NCI-H187 treated with DMSO at 0.1 percent for 48 hours (cell line): ENCODE measurements at regions not wholly inside any gene's neighbourhood (a gene's known extent, or its start where the extent isn't known, plus 50 kb on each side); places are given as distances from the start of the nearest gene placed in this dataset.

Experiments used
- DNase-seq: peaks from one replicate; lab custom pipeline; 2025; lab: John Stamatoyannopoulos, UW

DNA sequence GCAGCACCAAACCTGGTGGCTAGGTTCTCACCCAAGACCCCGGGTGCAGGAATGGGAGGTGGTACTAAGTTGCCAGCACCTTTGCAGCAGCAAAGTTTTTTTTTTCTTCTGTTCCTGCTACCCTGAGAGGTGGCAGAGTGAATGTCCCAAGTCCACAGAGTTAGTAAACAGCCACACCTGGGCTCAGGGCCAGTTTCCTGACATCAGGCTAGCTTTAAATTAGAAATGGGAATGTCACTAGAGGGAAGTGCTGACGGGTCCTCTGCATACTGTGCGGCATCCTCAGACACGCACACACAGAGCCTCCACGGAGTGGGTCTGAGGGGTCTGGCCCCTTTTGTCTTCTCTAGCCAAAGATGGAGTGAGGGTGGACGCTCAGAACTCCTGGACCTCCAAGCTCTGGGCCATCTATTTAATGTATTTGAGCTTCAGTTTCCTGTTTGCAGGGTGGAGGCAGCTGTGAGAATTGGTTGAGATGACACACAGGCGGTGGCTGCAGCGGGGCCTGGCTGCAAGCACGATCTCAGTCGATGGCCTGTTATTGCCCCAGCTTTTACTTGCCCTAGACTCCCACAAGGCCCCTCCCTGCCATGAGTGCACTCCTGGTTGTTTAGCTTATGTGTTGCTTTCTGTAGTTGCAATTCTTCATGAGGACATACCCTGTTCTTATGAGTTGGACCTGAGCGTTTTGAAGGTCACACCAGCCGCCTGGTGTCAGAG lies 751.4 kb upstream of the HS6ST1 start:
- no peak for DNase-seq

DNA sequence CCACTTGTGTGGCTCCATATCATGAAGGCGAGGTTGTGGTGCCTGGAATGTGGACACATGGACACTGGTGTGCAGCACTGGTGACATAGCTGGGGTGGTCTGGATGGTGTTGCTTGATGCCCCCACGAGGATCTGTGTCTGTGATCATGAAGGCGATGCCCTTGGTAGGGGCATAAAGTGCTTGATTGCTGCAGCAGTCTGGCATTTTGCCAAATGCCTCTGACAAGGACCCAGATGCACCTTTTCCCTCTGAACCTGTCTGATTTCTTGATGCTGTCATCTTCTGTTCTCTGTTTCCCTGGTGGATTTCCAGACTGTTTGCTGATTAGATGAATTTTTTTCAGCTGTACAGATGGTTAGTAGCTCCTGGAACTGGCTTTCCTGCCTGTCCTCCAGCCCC lies 752.0 kb upstream of the HS6ST1 start:
- DNase-seq = no peak

DNA sequence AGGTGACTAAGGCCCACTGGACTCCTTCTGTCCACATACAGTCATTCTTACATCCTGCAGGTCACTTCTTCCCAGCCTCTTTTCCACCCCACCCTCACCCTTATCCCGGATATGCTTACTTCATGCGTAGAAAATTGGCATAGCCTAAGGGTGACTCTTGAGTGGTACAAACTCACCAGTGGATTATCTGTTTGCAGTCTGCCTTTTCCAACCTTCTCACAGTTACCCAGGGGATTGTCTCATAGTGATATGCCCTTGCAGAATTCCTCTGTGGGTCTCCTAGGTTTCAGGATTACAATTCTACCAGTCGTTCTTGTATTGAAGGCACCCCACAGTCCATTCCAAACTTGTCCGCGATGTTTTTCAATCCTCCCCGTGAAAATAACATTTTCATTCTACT lies 752.9 kb upstream of the HS6ST1 start:
- no peak for DNase-seq

DNA sequence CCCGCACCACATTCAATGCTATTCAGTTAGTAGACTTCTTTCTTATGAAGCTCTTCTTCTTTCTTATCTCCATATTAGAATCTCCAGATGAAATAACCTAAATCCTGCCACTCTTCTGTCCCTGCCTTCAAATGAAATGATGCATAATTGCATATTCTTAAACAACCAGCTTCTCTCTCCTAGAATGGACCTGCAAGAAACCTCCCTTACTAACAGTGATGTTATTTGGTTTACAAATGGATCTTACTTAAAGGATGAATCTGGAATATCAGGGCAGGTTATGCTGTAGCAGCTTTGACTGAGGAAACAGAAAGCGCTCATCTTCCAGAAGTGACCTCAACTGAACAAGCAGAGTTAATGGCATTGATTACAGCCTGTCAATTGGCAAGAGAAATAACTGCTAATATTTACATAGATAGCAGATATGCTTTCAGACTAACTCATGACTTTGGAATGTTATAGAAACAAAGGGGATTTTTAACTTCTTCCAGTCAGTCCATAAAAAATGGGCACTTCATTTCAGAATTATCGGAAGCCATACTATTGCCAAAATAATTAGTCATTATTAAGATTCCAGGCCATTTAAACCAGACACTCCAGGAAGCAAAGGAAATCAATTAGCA lies 755.7 kb upstream of the HS6ST1 start:
- no peak for DNase-seq

DNA sequence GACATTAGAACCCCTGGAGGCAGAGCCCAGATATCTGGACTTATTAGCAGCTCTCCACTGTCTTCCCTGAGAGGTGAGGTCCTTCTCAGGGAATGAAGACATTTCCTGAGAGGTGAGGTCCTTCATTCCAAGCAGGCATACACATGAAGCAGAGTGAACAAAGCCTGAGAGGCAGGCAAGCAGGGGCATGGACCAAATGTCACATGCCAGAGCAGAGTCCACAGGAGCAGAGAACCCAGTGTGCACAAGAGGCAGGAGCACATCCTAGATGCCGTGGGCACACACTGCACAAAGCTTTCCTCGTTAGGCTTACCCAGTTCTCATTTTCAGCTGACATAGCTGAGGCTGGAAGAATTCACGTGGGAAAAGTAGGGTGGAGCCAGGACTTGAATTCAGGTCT lies 759.9 kb upstream of the HS6ST1 start:
- no peak for DNase-seq

DNA sequence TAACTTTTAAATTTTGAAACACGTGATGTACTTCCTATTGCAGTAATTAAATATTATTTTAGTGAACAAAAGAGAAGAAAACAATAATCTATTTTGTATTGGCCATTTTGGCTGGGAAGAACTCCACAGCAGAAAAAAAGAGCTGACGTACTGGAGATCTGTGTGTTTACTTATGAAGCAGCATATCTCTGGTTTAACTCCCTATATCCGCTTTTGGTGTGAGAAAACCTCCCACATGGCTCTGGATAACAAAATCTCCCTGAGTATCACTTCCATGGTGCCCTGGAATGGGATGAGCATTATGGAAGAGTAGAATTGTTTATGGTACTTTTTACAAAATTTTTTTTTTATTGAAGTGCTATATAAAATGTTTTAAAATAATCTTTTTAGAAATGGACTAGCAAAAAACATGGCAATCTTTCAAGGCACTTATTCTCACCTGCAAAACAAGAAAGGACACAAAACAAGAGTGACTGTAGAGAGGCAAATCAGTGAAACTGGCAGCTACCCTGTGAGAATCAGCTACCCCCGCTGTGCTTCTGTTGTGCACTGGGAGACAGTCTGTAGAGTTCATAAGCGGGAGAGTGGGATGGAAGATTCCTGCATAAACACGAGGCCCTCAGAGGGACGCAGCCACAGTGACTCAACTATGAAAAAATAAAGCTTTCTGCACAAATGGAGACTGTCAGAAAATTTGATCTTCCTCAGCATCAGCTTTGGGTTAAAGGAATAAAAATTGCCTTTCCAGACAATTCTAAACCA lies 762.2 kb upstream of the HS6ST1 start:
- no peak for DNase-seq

DNA sequence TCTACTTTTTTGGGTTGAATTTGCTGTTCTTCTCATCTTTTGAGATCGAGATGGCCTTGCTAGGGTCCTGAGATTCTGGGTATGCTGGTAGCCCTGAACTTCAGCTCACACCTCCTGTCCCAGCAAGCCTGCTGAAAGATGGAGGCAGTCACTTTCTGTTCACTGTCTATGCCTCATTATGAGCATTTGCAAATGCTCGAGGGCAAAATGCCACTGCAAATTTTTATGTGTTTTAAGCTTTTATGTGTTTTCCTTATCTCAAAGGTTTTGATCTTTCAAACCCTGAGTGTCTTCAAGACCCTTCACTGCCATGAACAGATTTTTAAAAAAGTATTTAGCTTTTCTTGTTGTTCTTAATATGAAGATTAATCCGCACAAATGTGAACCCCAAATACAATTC lies 766.7 kb upstream of the HS6ST1 start:
- no peak for DNase-seq

DNA sequence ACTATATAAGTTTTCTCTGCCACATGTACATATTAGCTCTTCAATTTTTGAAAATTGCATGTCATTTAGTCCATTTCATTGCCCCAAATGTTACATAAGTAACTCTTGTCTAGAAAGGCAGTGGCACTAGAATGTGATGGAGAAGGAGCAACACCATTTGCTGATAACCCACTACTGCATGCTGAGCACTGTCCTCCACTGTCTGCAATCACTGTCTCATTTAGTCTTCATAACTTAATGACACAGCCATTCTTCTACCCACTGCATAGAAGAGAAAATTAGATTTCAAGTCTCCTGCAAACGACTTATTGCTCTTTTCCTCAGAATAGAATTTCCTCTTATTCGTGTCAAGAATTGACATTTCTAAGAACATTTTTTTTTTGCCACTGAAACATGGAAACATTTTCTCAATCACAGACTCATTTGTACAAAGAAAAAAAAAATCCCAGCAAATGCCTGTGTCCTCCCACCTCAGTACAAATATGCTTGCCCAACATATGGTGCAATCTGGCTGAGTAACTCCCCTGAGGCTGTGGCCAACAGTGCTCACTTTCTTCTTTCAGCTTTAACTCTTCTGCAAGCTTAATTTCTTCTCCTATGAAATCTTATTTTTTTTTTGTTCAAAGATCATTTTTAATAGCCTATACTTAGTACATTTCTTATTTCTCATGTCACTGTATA lies 768.6 kb upstream of the HS6ST1 start:
- no peak for DNase-seq

DNA sequence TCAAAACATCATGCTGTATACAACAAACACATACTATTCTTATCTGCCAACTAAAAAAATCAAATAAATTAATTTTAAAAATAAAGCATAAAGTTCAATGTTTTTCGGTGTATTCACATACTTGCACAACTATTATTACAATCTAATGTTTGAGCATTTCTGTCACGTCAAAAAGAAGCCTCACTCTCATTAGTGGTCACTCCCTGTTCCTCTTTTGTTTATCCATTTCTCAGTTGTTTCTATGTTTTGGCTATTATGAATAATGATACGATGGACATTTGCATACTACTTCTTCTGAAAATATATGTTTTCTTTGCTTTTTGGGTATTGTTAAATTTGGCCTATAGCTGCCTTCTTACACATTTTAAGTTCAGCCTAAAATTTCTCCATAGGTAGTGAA lies 773.0 kb upstream of the HS6ST1 start:
- DNase-seq = no peak

DNA sequence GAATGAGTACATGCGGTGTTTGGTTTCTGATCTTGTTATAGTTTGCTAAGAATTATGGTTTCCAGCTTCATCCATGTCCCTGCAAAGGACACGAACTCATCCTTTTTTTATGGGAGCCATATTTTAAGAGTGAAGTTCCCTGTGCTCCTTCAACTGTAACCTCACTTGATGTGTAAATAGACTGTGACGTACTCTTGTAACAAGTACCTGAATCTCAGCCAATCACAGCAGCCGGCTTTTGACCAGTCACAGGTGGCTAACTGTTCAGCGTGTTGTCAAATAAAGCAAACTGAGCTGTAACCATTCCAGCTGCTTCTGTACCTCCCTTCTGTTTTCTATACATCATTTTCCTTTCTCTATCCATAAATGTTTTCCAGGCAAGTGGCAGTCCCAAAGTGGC lies 774.3 kb upstream of the HS6ST1 start:
- peak; percentile 81 for DNase-seq

DNA sequence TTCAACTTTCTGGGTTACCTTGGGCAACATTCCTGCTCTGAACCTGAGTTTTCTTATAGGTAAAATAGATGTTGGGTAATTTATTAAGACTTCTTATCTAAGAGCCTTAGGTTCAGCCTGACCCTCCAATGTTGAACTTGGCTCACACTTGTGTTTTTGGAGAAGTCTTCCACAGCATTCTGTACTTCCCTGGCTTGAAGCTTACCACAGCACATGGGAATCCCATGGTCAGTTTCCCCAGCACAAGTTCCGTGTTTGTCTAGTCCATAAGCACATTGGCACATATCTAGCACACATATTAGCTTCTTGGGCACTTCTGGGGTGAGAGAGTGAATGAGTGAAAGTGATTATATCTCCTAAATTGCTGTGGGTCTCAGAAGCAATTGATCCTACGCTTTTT lies 782.5 kb upstream of the HS6ST1 start:
- DNase-seq = no peak

DNA sequence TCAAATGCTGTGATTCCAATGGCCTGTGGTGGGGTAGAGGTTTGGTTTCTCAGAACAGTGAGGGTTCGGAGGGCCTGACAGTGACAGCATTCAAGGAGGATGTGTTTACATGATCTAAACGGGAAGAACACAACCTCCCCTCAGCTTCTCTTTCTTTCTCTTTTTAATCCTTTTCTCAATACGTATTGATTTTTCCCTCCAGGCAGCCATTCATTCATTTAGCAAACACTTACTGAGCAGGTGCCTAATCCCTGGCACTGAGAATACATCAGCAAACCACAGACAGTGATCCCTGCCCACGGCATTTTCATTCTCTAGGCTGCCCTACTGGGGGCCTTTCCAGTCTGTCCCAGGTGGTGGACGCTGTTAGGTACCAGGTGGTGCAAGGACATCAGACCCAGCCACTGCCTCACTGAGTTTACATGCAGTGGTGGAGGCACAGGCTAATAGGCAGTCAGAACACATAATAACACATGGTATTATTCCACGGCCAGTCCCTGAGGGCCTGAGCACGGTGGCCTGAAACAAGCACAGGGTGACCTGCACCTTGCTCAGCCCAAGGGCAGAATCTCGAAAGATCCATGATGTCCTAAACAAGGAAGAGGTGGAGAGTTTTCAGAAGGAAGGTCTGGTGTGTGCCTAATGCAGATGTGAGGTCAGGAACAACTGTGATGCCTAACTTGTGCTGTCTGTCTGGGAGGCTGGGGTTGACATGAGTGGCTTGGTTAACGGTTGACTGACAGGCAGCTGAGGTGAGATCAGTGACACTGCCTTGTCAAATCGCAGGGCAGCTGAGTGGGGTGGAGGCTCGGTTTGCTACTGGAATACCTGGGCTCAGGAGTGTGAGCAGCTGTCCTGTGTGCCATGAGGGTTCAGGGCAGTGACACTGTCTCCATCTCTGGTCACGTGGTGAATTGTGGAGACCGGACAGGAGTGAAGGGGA lies 785.5 kb upstream of the HS6ST1 start:
- no peak for DNase-seq

DNA sequence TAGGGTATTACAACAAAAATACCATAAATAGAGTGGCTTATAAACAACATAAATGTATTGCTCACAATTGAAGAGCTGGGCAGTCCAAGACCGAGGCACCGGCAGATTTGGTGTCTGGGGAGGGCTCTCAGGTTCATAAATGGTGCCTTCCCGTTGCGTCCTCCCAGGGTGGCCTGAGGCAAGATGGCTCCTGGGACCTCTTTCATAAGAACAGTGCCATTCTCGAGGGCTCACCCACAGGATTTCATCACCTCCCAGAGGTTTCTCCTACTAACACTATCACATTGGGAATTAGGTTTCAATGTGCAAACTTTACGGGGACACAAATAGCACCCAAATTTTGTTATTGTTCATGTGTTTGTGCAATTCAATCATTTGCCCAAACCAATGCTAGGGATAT lies 793.5 kb upstream of the HS6ST1 start:
- DNase-seq = no peak

DNA sequence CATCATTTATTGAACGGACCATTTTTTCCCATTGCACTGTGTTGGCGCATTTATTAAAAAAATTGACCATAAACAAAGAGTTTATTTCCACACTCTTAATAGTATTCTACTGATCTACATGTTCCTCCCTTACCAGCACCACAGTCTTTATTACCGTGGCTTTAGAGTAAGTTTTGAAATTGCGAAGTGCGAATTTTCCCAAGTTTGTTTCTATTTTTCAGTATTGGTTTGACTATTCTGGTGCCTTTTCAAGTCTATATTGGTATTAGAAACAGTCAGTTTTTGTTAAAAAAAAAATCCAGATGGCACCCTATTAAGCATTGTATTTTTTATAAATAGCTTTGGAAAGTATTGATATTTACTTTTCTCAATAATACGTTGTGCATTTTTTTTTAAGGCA lies 795.1 kb upstream of the HS6ST1 start:
- DNase-seq = no peak

DNA sequence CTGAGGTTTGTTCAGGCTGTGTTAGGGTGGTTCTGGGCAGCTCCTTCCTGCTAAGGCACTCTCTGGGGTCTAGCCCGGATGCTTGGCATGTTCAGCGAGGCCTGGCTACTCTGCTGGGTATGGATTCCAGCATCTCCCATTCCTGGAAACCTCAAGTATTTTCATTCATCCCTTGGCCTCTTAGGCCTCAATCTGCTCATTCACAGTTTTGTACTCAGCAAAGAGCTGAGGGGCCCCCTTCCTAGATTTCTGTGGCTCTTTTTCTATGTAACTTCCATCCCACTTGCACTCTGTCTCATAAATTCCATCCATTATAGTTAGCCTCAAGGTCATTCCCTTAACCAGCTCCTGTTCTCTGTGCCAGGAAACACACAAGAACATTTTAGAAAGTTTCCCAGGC lies 798.8 kb upstream of the HS6ST1 start:
- no peak for DNase-seq

DNA sequence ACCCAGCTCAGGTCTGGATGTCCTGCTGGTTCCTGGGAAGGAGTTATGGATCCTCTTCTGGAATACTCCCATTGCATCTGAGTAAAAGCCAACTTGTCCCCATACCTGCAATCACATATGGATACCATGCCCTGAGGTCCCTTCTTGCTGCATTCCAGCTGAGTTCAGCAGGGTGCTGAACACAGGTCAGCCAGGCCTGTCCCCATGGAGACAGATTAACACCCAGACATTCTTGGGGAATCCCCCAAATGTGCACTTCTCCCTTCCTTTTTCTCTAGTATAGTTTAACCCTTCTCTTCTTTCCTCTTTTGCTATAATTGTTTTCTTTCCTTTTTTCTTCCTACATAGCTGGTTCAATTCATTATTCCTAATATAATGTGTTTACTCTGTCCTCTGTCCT lies 799.6 kb upstream of the HS6ST1 start:
- DNase-seq = no peak

DNA sequence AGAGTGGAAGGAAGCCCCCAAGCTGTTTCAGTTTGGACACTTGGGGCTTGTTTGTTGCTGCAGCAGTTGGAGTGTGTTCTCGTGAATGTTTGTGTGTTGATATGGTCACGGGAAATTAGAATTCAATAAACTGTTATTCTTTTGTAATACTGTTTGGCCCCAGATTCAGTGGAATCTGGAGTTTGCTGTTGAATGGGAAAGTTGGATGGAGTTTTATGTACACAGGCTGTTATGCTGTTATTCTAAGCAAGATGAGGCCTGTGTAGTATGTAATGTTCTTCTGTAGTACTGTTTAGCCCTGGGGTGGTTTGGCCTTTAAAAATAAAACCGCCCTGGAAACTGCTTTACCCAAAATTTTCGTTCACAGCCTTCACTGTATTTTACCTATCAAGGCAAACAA lies 810.4 kb upstream of the HS6ST1 start:
- DNase-seq = no peak

DNA sequence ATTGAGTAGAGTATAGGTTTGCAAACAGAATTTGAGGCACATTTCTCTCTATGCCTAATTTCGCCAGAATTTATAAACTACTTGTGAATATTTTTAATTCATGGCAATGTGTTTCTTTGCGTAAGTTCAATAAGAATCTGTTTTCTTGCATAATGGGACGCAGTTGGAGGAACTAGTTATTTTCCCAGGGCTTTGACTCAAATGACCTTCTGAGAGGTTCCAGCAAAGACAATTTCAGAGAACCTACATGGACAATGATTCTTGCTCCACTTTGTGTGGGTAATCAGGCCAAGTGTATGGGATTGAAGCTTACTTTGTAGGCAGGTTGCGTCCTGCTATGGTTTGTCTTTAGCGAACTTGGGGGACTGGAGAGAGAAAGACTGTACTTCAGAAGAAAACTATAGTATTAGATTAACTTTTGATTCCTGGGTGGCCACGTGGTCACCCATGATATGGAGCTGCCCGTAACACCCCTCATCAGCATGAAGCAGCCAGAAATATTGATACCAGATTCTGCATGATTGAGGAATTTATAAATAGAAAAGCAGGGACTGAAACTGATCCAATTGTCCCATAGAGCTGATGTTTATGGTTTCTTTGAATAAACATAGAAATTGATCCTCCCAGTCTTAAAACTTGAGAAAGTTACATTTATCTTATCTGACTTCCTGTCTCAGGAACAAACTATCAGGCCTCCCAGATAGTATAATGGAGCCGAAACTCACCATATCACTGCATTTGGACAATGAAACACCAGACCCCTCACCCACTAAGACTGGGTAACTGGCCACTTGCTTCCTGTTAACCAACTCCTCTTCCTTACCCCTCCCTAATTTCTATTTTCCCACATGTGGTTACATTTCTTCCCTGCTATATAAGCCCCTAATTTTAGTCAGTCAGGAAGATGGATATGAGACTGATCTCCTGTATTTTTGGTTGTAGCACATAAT lies 815.3 kb upstream of the HS6ST1 start:
- no peak for DNase-seq

DNA sequence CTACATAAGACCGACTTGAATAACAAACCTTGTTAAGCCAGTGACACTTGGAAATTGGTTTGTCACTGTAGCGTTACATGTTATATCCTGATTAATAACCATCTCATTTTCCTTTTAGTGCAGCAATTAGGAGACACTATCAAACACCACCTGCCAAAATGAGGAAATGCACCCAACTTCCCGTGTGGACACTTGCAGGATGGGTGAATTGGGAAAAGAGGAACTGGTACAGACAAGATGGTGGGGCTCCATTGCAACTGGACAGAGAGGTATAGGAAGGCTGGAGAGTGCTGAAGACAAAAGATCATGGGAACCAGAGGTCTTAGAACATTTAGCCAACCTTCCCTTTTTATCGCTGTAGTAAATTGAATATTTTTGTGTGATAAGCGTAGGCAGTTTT lies 816.3 kb upstream of the HS6ST1 start:
- no peak for DNase-seq

DNA sequence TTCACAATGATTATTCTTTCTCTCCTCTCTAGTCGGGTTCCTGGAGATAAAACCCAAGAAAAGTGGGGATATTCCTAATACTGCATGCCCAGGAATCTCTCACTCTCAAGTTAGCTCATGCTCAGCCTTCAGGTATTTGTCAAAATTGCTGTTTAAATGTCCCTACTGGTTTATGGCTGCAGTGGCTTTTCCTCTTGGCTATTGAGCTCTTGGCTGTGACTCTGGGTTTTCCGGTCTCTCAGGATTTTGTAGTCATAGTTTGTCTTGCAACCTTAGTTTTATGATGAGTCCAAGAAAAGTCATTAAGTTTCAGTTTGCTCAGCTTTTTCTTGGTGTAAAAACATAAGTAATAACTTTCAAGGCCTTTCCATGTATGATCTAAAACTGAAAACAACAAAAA lies 820.7 kb upstream of the HS6ST1 start:
- no peak for DNase-seq

DNA sequence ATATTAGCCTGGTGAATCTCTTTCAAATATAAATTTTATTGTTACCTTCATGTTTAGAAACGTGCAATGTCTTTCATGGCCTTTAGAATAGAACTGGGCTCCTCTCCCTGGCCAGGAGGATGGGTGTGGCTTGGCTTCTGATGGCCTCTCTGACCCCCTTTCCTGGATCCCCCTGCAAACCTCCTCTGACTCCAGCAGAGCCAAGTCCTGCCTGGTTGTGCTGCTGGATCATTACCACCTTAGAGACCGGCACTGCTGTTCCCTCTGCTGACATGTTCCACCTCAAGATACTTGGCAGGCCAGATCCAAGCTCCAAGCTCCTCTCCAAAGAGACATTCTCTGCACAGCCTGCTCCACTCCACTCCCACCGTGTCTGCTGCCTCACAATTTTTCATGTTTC lies 823.8 kb upstream of the HS6ST1 start:
- DNase-seq = no peak
